ENCODE measurements at regions not wholly inside any gene's neighbourhood (a gene's known extent, or its start where the extent isn't known, plus 50 kb on each side); places are given as distances from the start of the nearest gene placed in this dataset.
"Not testable (repeated sequence)": the region's sequence is repeated elsewhere in the genome, so short reads cannot be mapped to it uniquely, and the experiment has no call there.

- DNase-seq = no peak
Measured at GRCh38 chr22:46040471-46041465, 63.8 kb upstream of the WNT7B start.

- no peak for DNase-seq
Measured at GRCh38 chr22:46041642-46042041, 64.7 kb upstream of the WNT7B start.

- no peak for DNase-seq
Measured at GRCh38 chr22:46042786-46043185, 65.8 kb upstream of the WNT7B start.

- no peak for DNase-seq
Measured at GRCh38 chr22:46043339-46043738, 66.4 kb upstream of the WNT7B start.

- peak; percentile 87 for DNase-seq
Measured at GRCh38 chr22:46043816-46044620, 67.1 kb upstream of the WNT7B start.

GRCh38 chr22:46044621-46045458 is 67.9 kb upstream of the WNT7B start:
- DNase-seq = peak; percentile 65

- DNase-seq = no peak
Measured at GRCh38 chr22:46045459-46046298, 68.7 kb upstream of the WNT7B start.

- no peak for DNase-seq
Measured at GRCh38 chr22:46046299-46046685, 69.3 kb upstream of the WNT7B start.

- DNase-seq = no peak
Measured at GRCh38 chr22:46047226-46047625, 70.3 kb upstream of the WNT7B start.

- DNase-seq = no peak
Measured at GRCh38 chr22:46047841-46048595, 71.1 kb upstream of the WNT7B start.

- DNase-seq = not testable (repeated sequence)
Measured at GRCh38 chr22:46048661-46049060, 71.7 kb upstream of the WNT7B start.

GRCh38 chr22:46049726-46050450 is 72.9 kb upstream of the WNT7B start:
- DNase-seq = no peak

- DNase-seq = no peak
Measured at GRCh38 chr22:46050451-46050845, 73.5 kb upstream of the WNT7B start.

- DNase-seq = no peak
Measured at GRCh38 chr22:46050916-46051614, 74.1 kb upstream of the WNT7B start.

- DNase-seq = no peak
Measured at GRCh38 chr22:46051646-46052045, 74.7 kb upstream of the WNT7B start.

- no peak for DNase-seq
Measured at GRCh38 chr22:46052331-46052771, 75.4 kb upstream of the WNT7B start.

GRCh38 chr22:46052801-46053562 is 76.0 kb upstream of the WNT7B start:
- peak; percentile 60 for DNase-seq

GRCh38 chr22:46053563-46054090 is 76.7 kb upstream of the WNT7B start:
- peak; percentile 85 for DNase-seq

All from DMS53 (cell line).